Neural cell (in vitro differentiated cells): ENCODE measurements at regions not wholly inside any gene's neighbourhood (a gene's known extent, or its start where the extent isn't known, plus 50 kb on each side); places are given as distances from the start of the nearest gene placed in this dataset.
"Not testable (repeated sequence)": the region's sequence is repeated elsewhere in the genome, so short reads cannot be mapped to it uniquely, and the experiment has no call there.

Source experiments
- H2AFZ ChIP-seq: fragments of 200-600, 300-800 bp; sonication (generic), shearing (Covaris generic); 2 replicates; pipeline ENCODE4 v1.6.0; 2014; ENCODE audit warnings: low read depth, mild to moderate bottlenecking, antibody characterized with exemption, low read length, moderate library complexity
- H3F3A ChIP-seq: fragments of 200-600 bp; shearing (Covaris generic); 2 replicates; pipeline ENCODE4 v1.6.1; 2016; ENCODE audit warnings: mild to moderate bottlenecking, moderate library complexity, mixed read lengths, antibody characterized with exemption, low read length; ENCODE audit not compliant: insufficient read depth, poor library complexity, severe bottlenecking
- H3K27ac ChIP-seq: fragments of 200-600, 300-800 bp; sonication (generic), shearing (Covaris generic); 2 replicates; pipeline ENCODE4 v1.5.1; 2014; ENCODE audit warnings: mild to moderate bottlenecking, low read length, moderate library complexity
- H3K27me3 ChIP-seq: fragments of 300-800, 200-600 bp; sonication (generic), shearing (Covaris generic); 2 replicates; pipeline ENCODE4 v1.6.0; 2014; ENCODE audit warnings: mild to moderate bottlenecking, low read depth, low read length, moderate library complexity; ENCODE audit not compliant: insufficient read depth
- H3K36me3 ChIP-seq: fragments of 300-800, 200-600 bp; sonication (generic), shearing (Covaris generic); 2 replicates; pipeline ENCODE4 v1.5.1; 2014; ENCODE audit warnings: mild to moderate bottlenecking, antibody characterized with exemption, low read length, moderate library complexity; ENCODE audit not compliant: insufficient read depth
- H3K4me2 ChIP-seq: fragments of 300-800, 200-600 bp; sonication (generic), shearing (Covaris generic); 2 replicates; pipeline ENCODE4 v1.6.0; 2014; ENCODE audit warnings: mild to moderate bottlenecking, low read length
- H3K4me3 ChIP-seq: fragments of 300-800, 200-600 bp; sonication (generic), shearing (Covaris generic); 2 replicates; pipeline ENCODE4 v1.5.1; 2014; ENCODE audit warnings: mild to moderate bottlenecking, low read length, moderate library complexity
- H3K79me2 ChIP-seq: fragments of 200-600 bp; shearing (Covaris generic); replicated peaks from 2 replicates; pipeline ENCODE4 v1.6.0; 2014; ENCODE audit warnings: mild to moderate bottlenecking, low read length, moderate library complexity; ENCODE audit not compliant: insufficient read depth
- H3K9ac ChIP-seq: fragments of 300-800, 200-600 bp; sonication (generic), shearing (Covaris generic); 2 replicates; pipeline ENCODE4 v1.6.1; 2016; ENCODE audit warnings: mild to moderate bottlenecking, low read length, mixed read lengths
- H3K9me2 ChIP-seq: fragments of 200-600 bp; shearing (Covaris generic); 2 replicates; pipeline ENCODE4 v1.6.1; 2016; ENCODE audit warnings: mild to moderate bottlenecking, low read length, mixed read lengths; ENCODE audit not compliant: insufficient read depth
- H3K9me3 ChIP-seq: fragments of 200-600, 300-800 bp; sonication (generic), shearing (Covaris generic); 2 replicates; pipeline ENCODE4 v1.6.1; 2016; ENCODE audit warnings: mild to moderate bottlenecking, mixed run types, low read length, moderate library complexity, mixed read lengths
- H4K20me1 ChIP-seq: fragments of 200-600 bp; shearing (Covaris generic); 2 replicates; pipeline ENCODE4 v1.6.1; 2016; ENCODE audit warnings: mild to moderate bottlenecking, mixed run types; ENCODE audit not compliant: insufficient read depth
- CTCF ChIP-seq: fragments of 450-650 bp; IDR thresholded peaks from 2 replicates; pipeline ENCODE4 v1.5.1; 2014; ENCODE audit warnings: antibody characterized with exemption, mild to moderate bottlenecking, moderate library complexity; ENCODE audit not compliant: poor library complexity, severe bottlenecking
- SMC3 ChIP-seq: fragments of 450-650 bp; conservative IDR thresholded peaks from 2 replicates; pipeline ENCODE4 v1.6.1; 2014; ENCODE audit warnings: antibody characterized with exemption, mild to moderate bottlenecking, moderate library complexity; ENCODE audit not compliant: poor library complexity

DNA sequence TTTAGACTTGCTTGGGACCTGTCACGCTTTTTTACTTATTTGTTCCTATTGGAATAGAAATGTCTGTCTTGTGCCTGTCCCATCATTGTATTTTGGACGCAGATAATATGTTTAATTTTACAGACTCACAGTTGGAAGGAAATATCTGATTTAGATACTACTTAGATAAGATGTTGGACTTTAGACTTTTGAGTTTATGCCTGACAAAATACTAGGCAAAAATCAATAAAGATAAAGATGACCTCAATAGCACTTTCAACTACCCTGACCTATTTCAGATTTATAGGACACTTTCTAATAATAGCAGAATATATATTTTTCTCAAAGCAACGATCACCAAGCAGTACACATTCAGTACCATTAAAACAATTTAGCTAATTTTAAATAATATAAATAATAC, 150.1 kb upstream of the TGIF2LX start:
- H3K9ac ChIP-seq, H3K27me3 ChIP-seq, H3K9me3 ChIP-seq, H3K4me2 ChIP-seq, H3K27ac ChIP-seq, H3F3A ChIP-seq, H2AFZ ChIP-seq, H3K79me2 ChIP-seq, H3K4me3 ChIP-seq, H4K20me1 ChIP-seq, H3K36me3 ChIP-seq, H3K9me2 ChIP-seq: not testable (repeated sequence)

DNA sequence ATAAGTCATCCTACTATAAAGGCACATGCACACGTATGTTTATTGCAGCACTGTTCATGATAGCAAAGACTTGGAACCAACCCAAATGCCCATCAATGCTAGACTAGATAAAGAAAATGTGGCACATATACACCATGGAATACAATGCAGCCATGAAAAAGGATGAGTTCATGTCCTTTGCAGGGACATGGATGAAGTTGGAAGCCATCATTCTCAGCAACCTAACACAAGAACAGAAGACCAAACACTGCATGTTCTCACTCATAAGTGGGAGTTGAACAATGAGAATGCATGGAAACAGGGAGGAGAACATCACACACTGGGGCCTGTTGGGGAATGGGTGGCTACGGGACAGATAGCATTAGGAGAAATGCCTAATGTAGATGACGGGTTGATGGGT, 110.3 kb upstream of the TGIF2LX start:
- not testable (repeated sequence) for H3K36me3 ChIP-seq, H4K20me1 ChIP-seq, H3K27me3 ChIP-seq, H3K4me3 ChIP-seq, H3K9ac ChIP-seq, H3K27ac ChIP-seq, H3K9me3 ChIP-seq, H3F3A ChIP-seq, H3K4me2 ChIP-seq, H3K79me2 ChIP-seq, H3K9me2 ChIP-seq, H2AFZ ChIP-seq

DNA sequence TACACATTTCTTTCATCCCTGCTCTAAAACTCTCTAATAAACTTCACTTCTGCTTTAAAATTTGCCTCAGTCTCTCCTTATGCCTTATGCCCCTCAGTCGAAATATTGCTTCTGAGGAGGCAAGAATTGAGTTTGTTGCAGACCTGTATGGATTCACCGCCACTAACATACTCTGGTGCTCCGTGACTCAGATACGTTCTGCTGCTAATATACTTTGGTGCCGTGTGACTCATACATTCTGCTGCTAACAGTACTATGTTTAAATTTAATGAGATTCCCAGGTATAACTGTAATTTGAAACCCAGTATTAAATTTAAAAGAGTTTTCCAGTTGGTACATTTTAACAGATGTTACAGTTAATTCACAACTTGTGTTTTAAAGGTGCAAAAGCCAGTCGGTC, 82.0 kb upstream of the TGIF2LX start:
- H3K27ac ChIP-seq, H4K20me1 ChIP-seq, H3K9ac ChIP-seq, H3K79me2 ChIP-seq, H3K4me2 ChIP-seq, H3K27me3 ChIP-seq, H3K9me3 ChIP-seq, H3K4me3 ChIP-seq, H3K36me3 ChIP-seq, H3F3A ChIP-seq, H2AFZ ChIP-seq, H3K9me2 ChIP-seq: not testable (repeated sequence)

DNA sequence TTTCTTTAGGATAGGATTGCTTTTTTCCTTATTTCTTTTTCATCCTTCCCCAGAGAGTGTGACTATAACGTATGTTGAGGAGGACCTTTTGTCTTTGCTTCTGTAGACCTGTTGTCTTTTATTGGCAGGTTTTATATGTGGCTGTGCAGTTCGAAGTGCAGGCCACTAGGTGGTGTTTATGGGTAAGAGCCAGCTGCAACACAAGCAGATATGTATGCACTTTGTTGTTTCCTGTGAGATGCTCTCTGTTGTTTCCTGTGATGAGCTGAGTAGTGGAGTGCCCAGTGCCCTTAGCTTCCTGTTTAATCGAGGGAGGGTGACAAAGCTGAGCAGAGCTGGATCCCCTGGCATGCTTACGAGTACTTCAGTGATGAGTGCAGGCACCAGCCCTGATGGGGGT, 50.0 kb upstream of the TGIF2LX start:
- H3K36me3 ChIP-seq, H3K4me2 ChIP-seq, H3F3A ChIP-seq, H2AFZ ChIP-seq, H3K9me2 ChIP-seq, H3K27me3 ChIP-seq, H3K9ac ChIP-seq, H3K9me3 ChIP-seq, H3K79me2 ChIP-seq, H3K27ac ChIP-seq, H4K20me1 ChIP-seq, H3K4me3 ChIP-seq: not testable (repeated sequence)
- peak; percentile 59 for TF ChIP-seq SMC3
- peak; percentile 56 for TF ChIP-seq CTCF
